ENCODE measurements at regions not wholly inside any gene's neighbourhood (a gene's known extent, or its start where the extent isn't known, plus 50 kb on each side); places are given as distances from the start of the nearest gene placed in this dataset.

- H3K4me3 Mint-ChIP-seq, result no peak overlapping the region
- no peaks in the 10 kb centered on the region for H3K36me3 Mint-ChIP-seq
- no peak for DNase-seq (ENCODE audit: extremely low spot score, unreplicated experiment)
- TF ChIP-seq CTCF (conservative IDR thresholded peaks at IDR 0.05), result no peak
- no peaks in the 10 kb centered on the region for H3K27me3 Mint-ChIP-seq
- H3K27ac Mint-ChIP-seq, result no peak overlapping the region
- H3K4me1 Mint-ChIP-seq (ENCODE audit: unreplicated experiment), result peaks cover 4% of the 10 kb centered on the region
- no peaks in the 10 kb centered on the region for H3K9me3 Mint-ChIP-seq
Measured at GRCh38 chr6:71727632-71728294, 158.6 kb upstream of the RIMS1 start.

DNA sequence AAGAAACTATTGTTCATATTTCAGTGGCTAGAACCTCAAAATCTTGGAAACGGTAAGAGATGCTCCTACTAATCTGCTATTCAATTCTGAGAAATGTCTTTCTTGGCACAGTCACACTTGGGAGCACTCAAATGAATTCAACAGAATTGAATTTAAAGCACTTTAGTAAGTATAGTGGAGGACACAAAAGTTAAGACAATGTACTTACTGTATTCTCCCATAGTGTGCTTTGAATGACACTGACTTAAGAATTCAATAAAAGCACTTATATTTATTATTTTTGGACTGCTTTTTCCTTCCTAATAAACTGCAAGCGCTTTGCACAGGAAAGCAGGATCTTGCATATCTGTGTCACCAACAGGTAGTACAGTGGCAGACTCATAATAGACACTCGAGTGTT is 156.1 kb upstream of the RIMS1 start:
- DNase-seq (ENCODE audit: extremely low spot score, unreplicated experiment), result no peak
- H3K27me3 Mint-ChIP-seq, result no peaks in the 10 kb centered on the region
- no peak overlapping the region for H3K27ac Mint-ChIP-seq
- TF ChIP-seq CTCF (conservative IDR thresholded peaks at IDR 0.05), result no peak
- H3K4me1 Mint-ChIP-seq (ENCODE audit: unreplicated experiment), result peaks cover 4% of the 10 kb centered on the region
- no peak overlapping the region for H3K4me3 Mint-ChIP-seq
- H3K9me3 Mint-ChIP-seq, result no peaks in the 10 kb centered on the region
- H3K36me3 Mint-ChIP-seq, result no peaks in the 10 kb centered on the region

GRCh38 chr6:71733970-71734899 is 152.1 kb upstream of the RIMS1 start:
- Mint-ChIP-seq H3K9me3 (no peaks in the 10 kb centered on the region), H3K27ac (no peak overlapping the region), H3K4me3 (no peak overlapping the region), H3K4me1 (ENCODE audit: unreplicated experiment) (no peaks in the 10 kb centered on the region), H3K27me3 (no peaks in the 10 kb centered on the region), H3K36me3 (no peaks in the 10 kb centered on the region)
- DNase-seq (ENCODE audit: extremely low spot score, unreplicated experiment), result no peak
- TF ChIP-seq CTCF (conservative IDR thresholded peaks at IDR 0.05), result no peak

DNA sequence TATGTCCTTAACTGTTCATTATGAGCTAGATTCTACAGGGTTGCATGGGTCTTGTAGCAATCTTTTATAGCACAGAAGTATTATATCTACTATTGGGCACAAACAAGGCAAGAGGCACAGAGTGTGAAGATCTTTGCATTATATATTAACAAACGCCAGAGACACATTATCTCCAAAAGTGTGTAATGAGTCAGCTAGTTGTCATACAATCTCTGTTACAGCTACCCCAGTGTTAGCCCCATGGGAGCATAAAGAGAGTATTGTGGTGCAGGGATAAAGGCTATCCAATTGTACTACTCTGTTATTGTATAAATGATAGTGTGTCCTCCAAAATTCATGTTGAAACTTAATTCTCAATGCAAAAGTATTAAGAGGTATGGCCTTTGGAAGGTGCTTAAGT is 148.4 kb upstream of the RIMS1 start:
- no peak for TF ChIP-seq CTCF (conservative IDR thresholded peaks at IDR 0.05)
- Mint-ChIP-seq H3K9me3 (no peaks in the 10 kb centered on the region), H3K4me1 (ENCODE audit: unreplicated experiment) (no peaks in the 10 kb centered on the region), H3K27ac (no peak overlapping the region), H3K27me3 (no peaks in the 10 kb centered on the region), H3K4me3 (no peak overlapping the region), H3K36me3 (no peaks in the 10 kb centered on the region)
- DNase-seq (ENCODE audit: extremely low spot score, unreplicated experiment), result no peak

GRCh38 chr6:71745525-71745924 is 140.8 kb upstream of the RIMS1 start:
- DNase-seq (ENCODE audit: extremely low spot score, unreplicated experiment), result no peak
- Mint-ChIP-seq H3K36me3 (no peaks in the 10 kb centered on the region), H3K4me3 (no peak overlapping the region), H3K9me3 (no peaks in the 10 kb centered on the region), H3K27me3 (no peaks in the 10 kb centered on the region), H3K4me1 (ENCODE audit: unreplicated experiment) (no peaks in the 10 kb centered on the region), H3K27ac (no peak overlapping the region)
- no peak for TF ChIP-seq CTCF (conservative IDR thresholded peaks at IDR 0.05)

All from type B pancreatic cell (in vitro differentiated cells).